A549 (cell line): ENCODE measurements at regions not wholly inside any gene's neighbourhood (a gene's known extent, or its start where the extent isn't known, plus 50 kb on each side); places are given as distances from the start of the nearest gene placed in this dataset.
A peak's percentile ranks its signal among the peaks of the same experiment; 100 is the strongest.

Experiments used
- ATAC-seq, 2 experiments: fragments of 200-7000 bp in 1 of 2; fragments of >200 bp in 1 of 2; cut with Nextera tagmentation in 1 of 2; cut with Tn5 transposase in 1 of 2; 3 replicates each; pipeline versions ENCODE4 v1.8.0 to v1.9.1; 2018 to 2020; ENCODE audit warnings: mild to moderate bottlenecking in 1 of 2, moderate library complexity in 1 of 2
- CTCF ChIA-PET: fragments of 300-600 bp; sonication (Branson Sonifier 250); formaldehyde crosslinking; extraction: SDS; loops from one replicate; lab custom pipeline; 2021; ENCODE audit warnings: antibody characterized with exemption, inconsistent platforms; lab: Yijun Ruan, JAX
- POLR2A ChIA-PET: fragments of 350-600 bp; formaldehyde crosslinking; extraction: SDS; loops from one replicate; lab custom pipeline; 2021; ENCODE audit warnings: antibody characterized with exemption, inconsistent platforms; lab: Yijun Ruan, JAX
- DNase-seq, 2 experiments: peaks; one replicate each; pipeline versions ENCODE4 v3.0.0 to v3.0.0-alpha.2; 2011 to 2016; ENCODE audit warnings: low read depth in 1 of 2, low spot score in 1 of 2
- FAIRE-seq: peaks from 2 replicates; lab custom pipeline; 2011; peaks lifted over from hg19 to GRCh38; lab: Jason Lieb, UNC
- H3K27ac ChIP-seq, 2 experiments: fragments of >200 bp; sonication (Bioruptor Twin); formaldehyde crosslinking; 3 replicates each; pipeline ENCODE4 v1.5.1; 2016 to 2017
- H3K4me1 ChIP-seq: fragments of >200 bp; sonication (Bioruptor Twin); formaldehyde crosslinking; 3 replicates; pipeline ENCODE4 v1.6.1; 2016
- H3K4me2 ChIP-seq: fragments of >200 bp; sonication (Bioruptor Twin); formaldehyde crosslinking; 3 replicates; pipeline ENCODE4 v1.6.1; 2016
- H3K4me3 ChIP-seq: fragments of >200 bp; sonication (Bioruptor Twin); formaldehyde crosslinking; 3 replicates; pipeline ENCODE4 v1.5.1; 2016
- H3K9me3 ChIP-seq: fragments of >200 bp; sonication (Bioruptor Twin); formaldehyde crosslinking; 3 replicates; pipeline ENCODE4 v1.6.1; 2016
- CEBPB ChIP-seq, 2 experiments: fragments of >200 bp in 1 of 2; sonication (Bioruptor Twin) in 1 of 2; formaldehyde crosslinking in 1 of 2; IDR thresholded peaks; 2 replicates each; pipeline ENCODE4 v1.6.1; 2012 to 2016
- CHD4 ChIP-seq: fragments of 200-600 bp; sonication (generic); IDR thresholded peaks from 2 replicates; pipeline ENCODE4 v1.6.1; 2016; ENCODE audit warnings: antibody characterized with exemption, mild to moderate bottlenecking, borderline replicate concordance
- EHF ChIP-seq: fragments of 250-450 bp; sonication (Bioruptor Pico); IDR thresholded peaks from 2 replicates; pipeline ENCODE4 v1.5.0; 2020; ENCODE audit warnings: mild to moderate bottlenecking
- ESRRA ChIP-seq: fragments of 150-350 bp; IDR thresholded peaks from 2 replicates; pipeline ENCODE4 v1.6.1; 2014; ENCODE audit warnings: mild to moderate bottlenecking, low read length, borderline replicate concordance
- HDAC2 ChIP-seq: fragments of 200-600 bp; sonication (generic); IDR thresholded peaks from 2 replicates; pipeline ENCODE4 v1.6.1; 2016
- HES2 ChIP-seq: fragments of >200 bp; sonication (Bioruptor Twin); formaldehyde crosslinking; IDR thresholded peaks from 2 replicates; pipeline ENCODE4 v1.6.1; 2016
- HEYL ChIP-seq: fragments of 250-450 bp; sonication (Bioruptor Pico); IDR thresholded peaks from 2 replicates; pipeline ENCODE4 v1.8.0; 2021; ENCODE audit warnings: mild to moderate bottlenecking, moderate library complexity
- HOXA7 ChIP-seq: fragments of 250-450 bp; sonication (Bioruptor Pico); IDR thresholded peaks from 2 replicates; pipeline ENCODE4 v1.5.0; 2020; ENCODE audit warnings: mild to moderate bottlenecking, moderate library complexity
- HOXB5 ChIP-seq: fragments of 250-450 bp; sonication (Bioruptor Pico); IDR thresholded peaks from 2 replicates; pipeline ENCODE4 v1.5.0; 2020; ENCODE audit warnings: mild to moderate bottlenecking, moderate library complexity
- JUN ChIP-seq, 2 experiments: fragments of >200 bp; sonication (Bioruptor Twin); formaldehyde crosslinking; IDR thresholded peaks; 2 replicates in 1 of 2; 3 replicates in 1 of 2; pipeline ENCODE4 v1.6.1; 2016 to 2017
- KDM1A ChIP-seq: fragments of 200-600 bp; sonication (generic); IDR thresholded peaks from 2 replicates; pipeline ENCODE4 v1.6.1; 2016; ENCODE audit warnings: low read depth, mild to moderate bottlenecking
- MAFK ChIP-seq: fragments of 450-650 bp; IDR thresholded peaks from 2 replicates; pipeline ENCODE4 v1.6.1; 2014; ENCODE audit not compliant: partially characterized antibody
- MAX ChIP-seq: IDR thresholded peaks from 2 replicates; pipeline ENCODE4 v1.6.1; 2012
- MYC ChIP-seq: IDR thresholded peaks from 2 replicates; pipeline ENCODE4 v1.6.1; 2012; ENCODE audit warnings: mild to moderate bottlenecking, inconsistent platforms, low read length, improper control_type of control experiment, borderline replicate concordance
- NR3C1 ChIP-seq: fragments of >200 bp; sonication (Bioruptor Twin); formaldehyde crosslinking; IDR thresholded peaks from 3 replicates; pipeline ENCODE4 v1.6.1; 2017
- RARB ChIP-seq: fragments of 250-450 bp; sonication (Bioruptor Pico); IDR thresholded peaks from 2 replicates; pipeline ENCODE4 v1.8.0; 2021; ENCODE audit warnings: mild to moderate bottlenecking, moderate library complexity
- RFX5 ChIP-seq: fragments of 450-650 bp; IDR thresholded peaks from 2 replicates; pipeline ENCODE4 v1.7.1; 2014; ENCODE audit warnings: antibody characterized with exemption, mild to moderate bottlenecking, moderate library complexity
- RNF2 ChIP-seq: fragments of 200-600 bp; sonication (generic); IDR thresholded peaks from 2 replicates; pipeline ENCODE4 v1.6.1; 2016; ENCODE audit warnings: low read depth, mild to moderate bottlenecking, antibody characterized with exemption, moderate library complexity, borderline replicate concordance
- SMC3 ChIP-seq: fragments of >200 bp; sonication (Bioruptor Twin); formaldehyde crosslinking; IDR thresholded peaks from 3 replicates; pipeline ENCODE4 v1.6.1; 2018; ENCODE audit warnings: inconsistent platforms
- ZC3H11A ChIP-seq: fragments of 450-650 bp; IDR thresholded peaks from 2 replicates; pipeline ENCODE4 v1.6.1; 2014; ENCODE audit warnings: antibody characterized with exemption, mild to moderate bottlenecking
- ZFP36 ChIP-seq: fragments of 450-650 bp; IDR thresholded peaks from 2 replicates; pipeline ENCODE4 v1.6.1; 2014; ENCODE audit warnings: borderline replicate concordance; ENCODE audit not compliant: partially characterized antibody
- ZNF302 ChIP-seq: fragments of 250-450 bp; sonication (Bioruptor Pico); IDR thresholded peaks from 2 replicates; pipeline ENCODE4 v1.9.0; 2021; ENCODE audit warnings: inconsistent platforms, mild to moderate bottlenecking, moderate library complexity
- ZSCAN20 ChIP-seq: fragments of 250-450 bp; sonication (Bioruptor Pico); IDR thresholded peaks from 2 replicates; pipeline ENCODE4 v1.8.0; 2022; ENCODE audit warnings: mild to moderate bottlenecking, moderate library complexity
- WGBS: methylation state at CpG from one replicate; pipeline ENCODE4 v1.1.6; 2017; ENCODE audit errors: missing lambda C conversion rate; 5-methylcytosine and 5-hydroxymethylcytosine counted together
- TF ChIP-seq, protein P1 (sequence below): fragments of 250-450 bp; sonication (Bioruptor Pico); IDR thresholded peaks from 2 replicates; pipeline ENCODE4 v1.5.0; 2021; ENCODE audit warnings: mild to moderate bottlenecking, moderate library complexity, borderline replicate concordance
- TF ChIP-seq, protein P2 (sequence below): fragments of >200 bp; sonication (Bioruptor Twin); formaldehyde crosslinking; IDR thresholded peaks from 3 replicates; pipeline ENCODE4 v1.5.1; 2016

DNA sequence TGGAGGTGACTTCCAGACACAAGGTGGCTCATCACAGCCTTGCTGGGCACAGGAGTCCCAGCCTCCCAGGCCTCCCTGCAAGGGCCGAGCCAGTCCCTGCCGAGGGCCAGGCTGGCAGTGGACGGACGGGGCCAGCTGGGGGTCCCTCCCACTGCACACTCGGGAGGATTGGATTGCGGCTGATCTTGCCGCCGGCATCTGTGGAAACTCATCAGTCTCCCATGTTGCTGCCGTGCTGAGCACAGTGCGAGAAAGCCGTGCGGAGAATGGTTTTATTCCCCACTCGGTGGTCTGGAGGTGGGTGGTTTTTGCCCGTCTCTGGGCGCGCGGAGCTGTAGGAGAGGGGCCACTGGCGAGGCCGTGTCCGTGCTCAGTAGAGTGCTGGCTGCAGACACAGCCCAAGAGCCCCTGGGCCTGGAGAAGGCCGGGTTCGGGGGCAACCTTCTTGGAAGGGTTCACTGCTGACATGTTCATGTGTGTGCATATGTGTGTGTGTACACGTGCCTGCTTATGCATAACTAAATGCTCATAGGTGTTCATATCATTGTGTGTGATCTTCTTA, 1246.4 kb downstream of the BRD1 start:
- TF ChIP-seq MAFK (no peak), CEBPB (IDR thresholded peaks at IDR 0.05) (no peak)
- TF ChIP-seq, all 56 proteins: peak for 0
- FAIRE-seq, result no peak

DNA sequence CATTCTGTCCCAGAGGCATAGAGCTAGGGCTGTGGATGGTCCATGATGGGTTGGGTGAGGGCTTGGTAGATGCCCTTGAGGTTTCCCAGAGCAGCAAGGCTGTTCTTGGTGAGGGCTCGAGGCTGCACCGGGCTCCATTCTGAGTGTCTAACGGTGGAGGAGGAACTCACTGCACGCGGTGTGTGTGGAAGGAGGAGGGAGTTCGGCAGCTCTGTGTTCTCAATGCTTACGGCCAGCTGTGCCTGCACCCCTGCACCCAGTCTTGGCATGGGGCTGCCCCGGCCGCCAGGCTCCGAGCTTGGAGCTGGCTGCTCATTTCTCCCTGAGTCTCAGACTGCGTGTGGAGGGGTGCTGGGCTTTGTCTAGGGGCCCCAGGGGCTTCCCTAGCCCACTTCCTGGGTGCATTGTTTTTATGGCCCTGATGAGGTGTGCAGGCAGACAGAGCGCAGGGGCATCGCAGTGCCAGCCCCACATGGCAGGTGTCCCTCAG, 1247.1 kb downstream of the BRD1 start:
- WGBS, result 90% methylated on average over 6 of the region's 13 CpGs
- no peak for ATAC-seq
- FAIRE-seq, result no peak

More for the DNA sequence above, 1246.4 kb downstream of the BRD1 start:
- Histone ChIP-seq H3K4me1 (0 out of 3 replicates have a peak, but pooled peaks cover 3% of the 10 kb centered on the region), H3K9me3 (no peaks in the 10 kb centered on the region), H3K4me2 (no peak overlapping the region), H3K4me3 (no peak overlapping the region), H3K27ac (no peak overlapping the region)
- ATAC-seq, result peak in 1 of 2 experiments; percentile 18; a peak in 2 of 6 replicates
- DNase-seq, result no peak
- POLR2A ChIA-PET, result no interaction called here
- CTCF ChIA-PET, result no interaction called here
- 69% methylated on average over 12 of the region's 23 CpGs for WGBS

GRCh38 chr22:48579928-48580309, 1247.8 kb downstream of the BRD1 start:
- DNase-seq (no peak), ATAC-seq (no peak), FAIRE-seq (no peak)
- Histone ChIP-seq H3K4me3 (no peak overlapping the region), H3K9me3 (no peaks in the 10 kb centered on the region), H3K4me2 (no peak overlapping the region), H3K4me1 (0 out of 3 replicates have a peak, but pooled peaks cover 4% of the 10 kb centered on the region), H3K27ac (no peak overlapping the region)
- ChIA-PET CTCF (interaction anchor here (1.9 kb wide), 1 partner anchor 725 kb away, joined by 8 read pairs; no protein-coding TSS in a partner anchor), POLR2A (no interaction called here)
- 83% methylated on average over 22 of the region's 22 CpGs for WGBS
- TF ChIP-seq ZSCAN20 (CRISPR knock-in tag), result no peak
- TF ChIP-seq MAFK, result no peak
- TF ChIP-seq NR3C1, result no peak
- no peak for TF ChIP-seq HDAC2
- no peak for TF ChIP-seq HEYL

More for the DNA sequence above, 1247.1 kb downstream of the BRD1 start:
- Histone ChIP-seq H3K4me3 (no peak overlapping the region), H3K27ac (no peak overlapping the region), H3K4me1 (0 out of 3 replicates have a peak, but pooled peaks cover 4% of the 10 kb centered on the region), H3K4me2 (no peak overlapping the region), H3K9me3 (no peaks in the 10 kb centered on the region)
- DNase-seq, result no peak
- TF ChIP-seq HES2 (no peak), ZNF302 (no peak), RARB (CRISPR knock-in tag) (no peak)
- ChIA-PET CTCF (interaction anchor here (1.9 kb wide), 1 partner anchor 724 kb away, joined by 8 read pairs; no protein-coding TSS in a partner anchor), POLR2A (no interaction called here)

- Histone ChIP-seq H3K4me2 (no peak overlapping the region), H3K9me3 (no peaks in the 10 kb centered on the region), H3K4me1 (0 out of 3 replicates have a peak, but pooled peaks cover 4% of the 10 kb centered on the region), H3K27ac (no peak overlapping the region), H3K4me3 (no peak overlapping the region)
- FAIRE-seq (no peak), DNase-seq (no peak), ATAC-seq (no peak)
- ChIA-PET CTCF (interaction anchor here (0.9 to 1.9 kb wide), 2 partner anchors 724 to 726 kb away, joined by 3 to 8 read pairs; no protein-coding TSS in a partner anchor), POLR2A (no interaction called here)
- 68% methylated on average over 25 of the region's 30 CpGs for WGBS
- TF ChIP-seq, protein P1, sequence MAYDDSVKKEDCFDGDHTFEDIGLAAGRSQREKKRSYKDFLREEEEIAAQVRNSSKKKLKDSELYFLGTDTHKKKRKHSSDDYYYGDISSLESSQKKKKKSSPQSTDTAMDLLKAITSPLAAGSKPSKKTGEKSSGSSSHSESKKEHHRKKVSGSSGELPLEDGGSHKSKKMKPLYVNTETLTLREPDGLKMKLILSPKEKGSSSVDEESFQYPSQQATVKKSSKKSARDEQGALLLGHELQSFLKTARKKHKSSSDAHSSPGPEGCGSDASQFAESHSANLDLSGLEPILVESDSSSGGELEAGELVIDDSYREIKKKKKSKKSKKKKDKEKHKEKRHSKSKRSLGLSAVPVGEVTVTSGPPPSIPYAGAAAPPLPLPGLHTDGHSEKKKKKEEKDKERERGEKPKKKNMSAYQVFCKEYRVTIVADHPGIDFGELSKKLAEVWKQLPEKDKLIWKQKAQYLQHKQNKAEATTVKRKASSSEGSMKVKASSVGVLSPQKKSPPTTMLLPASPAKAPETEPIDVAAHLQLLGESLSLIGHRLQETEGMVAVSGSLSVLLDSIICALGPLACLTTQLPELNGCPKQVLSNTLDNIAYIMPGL (CRISPR knock-in tag), result no peak
- TF ChIP-seq HOXA7 (CRISPR knock-in tag) (no peak), ZSCAN20 (CRISPR knock-in tag) (no peak), SMC3 (no peak), MAX (no peak), KDM1A (no peak), CHD4 (no peak), RFX5 (no peak), MYC (no peak), ZFP36 (no peak), NR3C1 (no peak), ESRRA (no peak), CEBPB (IDR thresholded peaks at IDR 0.05) (no peak), EHF (CRISPR knock-in tag) (no peak), ZC3H11A (no peak), RNF2 (no peak), JUN (IDR thresholded peaks at IDR 0.05) (no peak), HOXB5 (CRISPR knock-in tag) (no peak)
- TF ChIP-seq, protein P2, sequence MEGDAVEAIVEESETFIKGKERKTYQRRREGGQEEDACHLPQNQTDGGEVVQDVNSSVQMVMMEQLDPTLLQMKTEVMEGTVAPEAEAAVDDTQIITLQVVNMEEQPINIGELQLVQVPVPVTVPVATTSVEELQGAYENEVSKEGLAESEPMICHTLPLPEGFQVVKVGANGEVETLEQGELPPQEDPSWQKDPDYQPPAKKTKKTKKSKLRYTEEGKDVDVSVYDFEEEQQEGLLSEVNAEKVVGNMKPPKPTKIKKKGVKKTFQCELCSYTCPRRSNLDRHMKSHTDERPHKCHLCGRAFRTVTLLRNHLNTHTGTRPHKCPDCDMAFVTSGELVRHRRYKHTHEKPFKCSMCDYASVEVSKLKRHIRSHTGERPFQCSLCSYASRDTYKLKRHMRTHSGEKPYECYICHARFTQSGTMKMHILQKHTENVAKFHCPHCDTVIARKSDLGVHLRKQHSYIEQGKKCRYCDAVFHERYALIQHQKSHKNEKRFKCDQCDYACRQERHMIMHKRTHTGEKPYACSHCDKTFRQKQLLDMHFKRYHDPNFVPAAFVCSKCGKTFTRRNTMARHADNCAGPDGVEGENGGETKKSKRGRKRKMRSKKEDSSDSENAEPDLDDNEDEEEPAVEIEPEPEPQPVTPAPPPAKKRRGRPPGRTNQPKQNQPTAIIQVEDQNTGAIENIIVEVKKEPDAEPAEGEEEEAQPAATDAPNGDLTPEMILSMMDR, result no peak
Observed at GRCh38 chr22:48579043-48579927, 1248.4 kb downstream of the BRD1 start.
